ENCODE measurements at regions not wholly inside any gene's neighbourhood (a gene's known extent, or its start where the extent isn't known, plus 50 kb on each side); places are given as distances from the start of the nearest gene placed in this dataset.

DNA sequence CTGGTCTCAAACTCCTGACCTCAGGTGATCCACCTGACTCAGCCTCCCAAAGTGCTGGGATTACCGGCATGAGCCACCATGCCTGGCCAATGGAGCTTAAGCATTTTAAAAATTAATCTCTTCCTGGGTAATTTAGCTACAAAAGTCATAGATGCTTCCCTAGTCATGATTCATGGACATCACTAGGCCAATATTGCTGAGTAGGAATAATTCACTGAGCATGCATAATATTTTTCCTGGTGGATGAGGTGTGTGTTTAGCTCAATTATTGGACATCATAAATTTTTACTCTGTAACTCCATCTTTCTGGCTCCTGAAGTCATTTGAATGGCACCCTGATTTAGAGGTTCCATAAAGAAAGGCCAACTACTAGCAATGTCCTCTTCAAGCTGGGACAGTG, 512.9 kb upstream of the AGTR1 start:
- no peak overlapping the region for H3K27ac ChIP-seq (ENCODE audit: low read length)

DNA sequence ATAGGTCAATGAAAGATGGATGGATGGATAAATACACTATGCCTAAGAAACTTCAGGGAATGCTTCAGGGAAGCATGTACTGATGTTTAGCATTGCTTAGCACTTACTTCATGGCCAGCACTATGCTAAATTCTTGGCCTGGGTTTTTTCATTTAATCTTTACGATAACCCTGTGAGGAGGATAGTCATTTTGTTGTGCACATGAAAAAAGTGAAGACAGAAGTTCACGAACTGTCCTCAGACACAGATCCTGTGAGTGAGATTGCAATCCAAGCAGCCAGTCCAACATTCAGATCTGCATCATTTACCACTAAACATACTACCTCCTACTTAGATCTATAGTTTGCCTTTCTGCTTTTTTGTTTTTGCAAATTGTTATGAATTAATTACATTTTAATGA, 510.8 kb upstream of the AGTR1 start:
- no peaks in the 10 kb centered on the region for H3K9me3 ChIP-seq (ENCODE audit: low read length)
- H3K4me3 ChIP-seq (ENCODE audit: low read length) = no peak overlapping the region
- H3K9me2 ChIP-seq (ENCODE audit: insufficient read depth, low read length) = no peaks in the 10 kb centered on the region
- TF ChIP-seq EZH2 (IDR thresholded peaks at IDR 0.05; ENCODE audit: borderline replicate concordance, insufficient read depth, low read length, poor library complexity, severe bottlenecking) (no peak), TAF1 (IDR thresholded peaks at IDR 0.05; ENCODE audit: low read depth) (no peak), EP300 (conservative IDR thresholded peaks at IDR 0.05; ENCODE audit: poor library complexity, severe bottlenecking) (no peak), SMC3 (conservative IDR thresholded peaks at IDR 0.05; ENCODE audit: poor library complexity) (no peak), RAD21 (conservative IDR thresholded peaks at IDR 0.05) (no peak), MXI1 (conservative IDR thresholded peaks at IDR 0.05; ENCODE audit: poor library complexity, severe bottlenecking) (no peak), POLR2AphosphoS5 (IDR thresholded peaks at IDR 0.05) (no peak)
- TF ChIP-seq, protein P1, sequence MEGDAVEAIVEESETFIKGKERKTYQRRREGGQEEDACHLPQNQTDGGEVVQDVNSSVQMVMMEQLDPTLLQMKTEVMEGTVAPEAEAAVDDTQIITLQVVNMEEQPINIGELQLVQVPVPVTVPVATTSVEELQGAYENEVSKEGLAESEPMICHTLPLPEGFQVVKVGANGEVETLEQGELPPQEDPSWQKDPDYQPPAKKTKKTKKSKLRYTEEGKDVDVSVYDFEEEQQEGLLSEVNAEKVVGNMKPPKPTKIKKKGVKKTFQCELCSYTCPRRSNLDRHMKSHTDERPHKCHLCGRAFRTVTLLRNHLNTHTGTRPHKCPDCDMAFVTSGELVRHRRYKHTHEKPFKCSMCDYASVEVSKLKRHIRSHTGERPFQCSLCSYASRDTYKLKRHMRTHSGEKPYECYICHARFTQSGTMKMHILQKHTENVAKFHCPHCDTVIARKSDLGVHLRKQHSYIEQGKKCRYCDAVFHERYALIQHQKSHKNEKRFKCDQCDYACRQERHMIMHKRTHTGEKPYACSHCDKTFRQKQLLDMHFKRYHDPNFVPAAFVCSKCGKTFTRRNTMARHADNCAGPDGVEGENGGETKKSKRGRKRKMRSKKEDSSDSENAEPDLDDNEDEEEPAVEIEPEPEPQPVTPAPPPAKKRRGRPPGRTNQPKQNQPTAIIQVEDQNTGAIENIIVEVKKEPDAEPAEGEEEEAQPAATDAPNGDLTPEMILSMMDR (IDR thresholded peaks at IDR 0.05; ENCODE audit: poor library complexity, severe bottlenecking) = no peak
- TF ChIP-seq, protein P2, sequence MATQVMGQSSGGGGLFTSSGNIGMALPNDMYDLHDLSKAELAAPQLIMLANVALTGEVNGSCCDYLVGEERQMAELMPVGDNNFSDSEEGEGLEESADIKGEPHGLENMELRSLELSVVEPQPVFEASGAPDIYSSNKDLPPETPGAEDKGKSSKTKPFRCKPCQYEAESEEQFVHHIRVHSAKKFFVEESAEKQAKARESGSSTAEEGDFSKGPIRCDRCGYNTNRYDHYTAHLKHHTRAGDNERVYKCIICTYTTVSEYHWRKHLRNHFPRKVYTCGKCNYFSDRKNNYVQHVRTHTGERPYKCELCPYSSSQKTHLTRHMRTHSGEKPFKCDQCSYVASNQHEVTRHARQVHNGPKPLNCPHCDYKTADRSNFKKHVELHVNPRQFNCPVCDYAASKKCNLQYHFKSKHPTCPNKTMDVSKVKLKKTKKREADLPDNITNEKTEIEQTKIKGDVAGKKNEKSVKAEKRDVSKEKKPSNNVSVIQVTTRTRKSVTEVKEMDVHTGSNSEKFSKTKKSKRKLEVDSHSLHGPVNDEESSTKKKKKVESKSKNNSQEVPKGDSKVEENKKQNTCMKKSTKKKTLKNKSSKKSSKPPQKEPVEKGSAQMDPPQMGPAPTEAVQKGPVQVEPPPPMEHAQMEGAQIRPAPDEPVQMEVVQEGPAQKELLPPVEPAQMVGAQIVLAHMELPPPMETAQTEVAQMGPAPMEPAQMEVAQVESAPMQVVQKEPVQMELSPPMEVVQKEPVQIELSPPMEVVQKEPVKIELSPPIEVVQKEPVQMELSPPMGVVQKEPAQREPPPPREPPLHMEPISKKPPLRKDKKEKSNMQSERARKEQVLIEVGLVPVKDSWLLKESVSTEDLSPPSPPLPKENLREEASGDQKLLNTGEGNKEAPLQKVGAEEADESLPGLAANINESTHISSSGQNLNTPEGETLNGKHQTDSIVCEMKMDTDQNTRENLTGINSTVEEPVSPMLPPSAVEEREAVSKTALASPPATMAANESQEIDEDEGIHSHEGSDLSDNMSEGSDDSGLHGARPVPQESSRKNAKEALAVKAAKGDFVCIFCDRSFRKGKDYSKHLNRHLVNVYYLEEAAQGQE (IDR thresholded peaks at IDR 0.05; ENCODE audit: borderline replicate concordance) = no peak
- no peaks in the 10 kb centered on the region for H3K36me3 ChIP-seq (ENCODE audit: insufficient read depth, low read length)
- H3K27ac ChIP-seq (ENCODE audit: low read length) = no peak overlapping the region
- no peak overlapping the region for H2AFZ ChIP-seq (ENCODE audit: low read depth, low read length)
- H3F3A ChIP-seq (ENCODE audit: insufficient read depth, low read length, poor library complexity, severe bottlenecking) = no peaks in the 10 kb centered on the region
- no peak overlapping the region for H3K4me2 ChIP-seq (ENCODE audit: low read length)
- no peaks in the 10 kb centered on the region for H3K27me3 ChIP-seq (ENCODE audit: insufficient read depth, low read depth, low read length)
- no peaks in the 10 kb centered on the region for H4K20me1 ChIP-seq (ENCODE audit: insufficient read depth)
- H3K79me2 ChIP-seq (replicated peaks; ENCODE audit: insufficient read depth, low read length) = no peaks in the 10 kb centered on the region
- no peak overlapping the region for H3K9ac ChIP-seq (ENCODE audit: low read length)

More for the DNA sequence above, 512.9 kb upstream of the AGTR1 start:
- Histone ChIP-seq H3K9ac (ENCODE audit: low read length) (no peak overlapping the region), H3K36me3 (ENCODE audit: insufficient read depth, low read length) (no peaks in the 10 kb centered on the region), H3K79me2 (replicated peaks; ENCODE audit: insufficient read depth, low read length) (no peaks in the 10 kb centered on the region), H3K27me3 (ENCODE audit: insufficient read depth, low read depth, low read length) (no peaks in the 10 kb centered on the region), H3K9me3 (ENCODE audit: low read length) (no peaks in the 10 kb centered on the region), H3F3A (ENCODE audit: insufficient read depth, low read length, poor library complexity, severe bottlenecking) (no peaks in the 10 kb centered on the region), H4K20me1 (ENCODE audit: insufficient read depth) (no peaks in the 10 kb centered on the region), H3K9me2 (ENCODE audit: insufficient read depth, low read length) (no peaks in the 10 kb centered on the region), H3K4me2 (ENCODE audit: low read length) (no peak overlapping the region), H2AFZ (ENCODE audit: low read depth, low read length) (no peak overlapping the region), H3K4me3 (ENCODE audit: low read length) (no peak overlapping the region)
- TF ChIP-seq, protein P2 (IDR thresholded peaks at IDR 0.05; ENCODE audit: borderline replicate concordance) = no peak
- TF ChIP-seq, protein P1 (IDR thresholded peaks at IDR 0.05; ENCODE audit: poor library complexity, severe bottlenecking) = no peak
- TF ChIP-seq RAD21 (conservative IDR thresholded peaks at IDR 0.05) (no peak), EZH2 (IDR thresholded peaks at IDR 0.05; ENCODE audit: borderline replicate concordance, insufficient read depth, low read length, poor library complexity, severe bottlenecking) (no peak), POLR2AphosphoS5 (IDR thresholded peaks at IDR 0.05) (no peak), SMC3 (conservative IDR thresholded peaks at IDR 0.05; ENCODE audit: poor library complexity) (no peak), EP300 (conservative IDR thresholded peaks at IDR 0.05; ENCODE audit: poor library complexity, severe bottlenecking) (no peak), MXI1 (conservative IDR thresholded peaks at IDR 0.05; ENCODE audit: poor library complexity, severe bottlenecking) (no peak), TAF1 (IDR thresholded peaks at IDR 0.05; ENCODE audit: low read depth) (no peak)
